ENCODE measurements at regions not wholly inside any gene's neighbourhood (a gene's known extent, or its start where the extent isn't known, plus 50 kb on each side); places are given as distances from the start of the nearest gene placed in this dataset.

DNA sequence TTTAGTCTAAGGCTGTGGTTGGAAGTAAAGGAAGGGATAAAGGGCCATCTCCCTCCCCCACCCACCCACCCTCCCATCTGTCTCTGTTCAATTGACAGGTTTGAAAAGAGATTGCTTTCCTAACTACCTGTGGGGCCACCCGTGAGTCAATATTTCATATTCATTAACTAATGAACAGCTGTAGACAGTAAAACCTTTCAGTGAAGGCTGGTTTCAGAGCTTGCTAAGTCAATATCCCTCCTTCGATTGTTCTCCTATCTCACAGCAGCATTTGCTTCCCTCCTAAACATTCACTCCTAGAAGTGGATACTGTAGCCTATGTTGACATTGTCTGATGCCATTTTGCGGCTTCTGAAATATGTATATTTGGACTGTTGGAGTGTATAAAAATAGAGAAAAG, 85.9 kb upstream of the SYNPR start:
- no peak overlapping the region for H3K27ac ChIP-seq (ENCODE audit: low read depth, low read length)
- no peak overlapping the region for H2AFZ ChIP-seq (ENCODE audit: low read length)
- H2AK5ac ChIP-seq (ENCODE audit: low read depth, low read length), result no peak overlapping the region
- H3K4me2 ChIP-seq (ENCODE audit: insufficient read depth in 1 of 2, low read depth in 2 of 2, low read length in 2 of 2), result no peak overlapping the region
- no peak overlapping the region for H2BK120ac ChIP-seq (replicated peaks; ENCODE audit: low read depth, low read length)
- ChIA-PET CTCF (ENCODE audit: partially characterized antibody) (interaction anchor here (0.6 to 5.2 kb wide), 4 partner anchors 116 to 566 kb away, joined by 3 to 60 read pairs (median 20); partner anchors contain the start of gene CADPS), POLR2A (ENCODE audit: partially characterized antibody) (no interaction called here)
- FAIRE-seq (no peak), DNase-seq (ENCODE audit: low read depth in 1 of 2, low spot score in 2 of 2) (no peak)
- no peak overlapping the region for H3K23ac ChIP-seq (ENCODE audit: insufficient read length)
- H4K20me1 ChIP-seq (replicated peaks in 1 of 2; ENCODE audit: control insufficient read depth in 1 of 2, insufficient read depth in 2 of 2, low read length in 2 of 2), result no peaks in the 10 kb centered on the region
- no peaks in the 10 kb centered on the region for H3K27me3 ChIP-seq (replicated peaks in 1 of 4; ENCODE audit: control insufficient read depth in 3 of 4, extremely low read depth in 1 of 4, insufficient read depth in 3 of 4, low read length in 3 of 4)
- H3K79me2 ChIP-seq (ENCODE audit: control insufficient read depth in 1 of 2, insufficient read depth in 2 of 2, low read length in 2 of 2), result no peaks in the 10 kb centered on the region
- H3K79me1 ChIP-seq (ENCODE audit: low read depth, low read length), result no peaks in the 10 kb centered on the region
- H3K4me3 ChIP-seq (ENCODE audit: extremely low read depth in 1 of 4, insufficient read depth in 2 of 4, low read depth in 3 of 4, low read length in 4 of 4), result no peak overlapping the region
- peaks cover 1% of the 10 kb centered on the region; the same call in 1 of the 2 replicates for H3K23me2 ChIP-seq (ENCODE audit: low read depth, low read length)
- H3K56ac ChIP-seq (replicated peaks; ENCODE audit: insufficient read length, low read depth, low read length), result no peak overlapping the region
- H4K8ac ChIP-seq (ENCODE audit: extremely low read depth, insufficient read depth, low read length), result no peak overlapping the region
- H4K5ac ChIP-seq (ENCODE audit: insufficient read length, low read depth, low read length), result no peak overlapping the region
- no peak overlapping the region for H2BK15ac ChIP-seq (ENCODE audit: low read length)
- no peak overlapping the region for H3K14ac ChIP-seq (ENCODE audit: insufficient read length)
- no peaks in the 10 kb centered on the region for H3K9me3 ChIP-seq (ENCODE audit: insufficient read depth in 2 of 2, low read depth in 1 of 2, low read length in 1 of 2)
- H2BK12ac ChIP-seq (ENCODE audit: low read depth, low read length), result no peak overlapping the region
- no peak overlapping the region for H3K9ac ChIP-seq (replicated peaks in 1 of 4; ENCODE audit: extremely low read depth in 1 of 4, low read depth in 3 of 4, low read length in 3 of 4)
- H2BK5ac ChIP-seq (ENCODE audit: low read depth, low read length), result no peak overlapping the region
- H3K4ac ChIP-seq (replicated peaks; ENCODE audit: insufficient read length, low read depth, low read length), result no peak overlapping the region
- no peak overlapping the region for H2BK20ac ChIP-seq (ENCODE audit: low read length)
- no peaks in the 10 kb centered on the region for H3K36me3 ChIP-seq (ENCODE audit: control insufficient read depth in 2 of 4, insufficient read depth in 4 of 4, low read length in 3 of 4)
- H4K91ac ChIP-seq (replicated peaks; ENCODE audit: insufficient read length, low read length), result no peak overlapping the region
- no peak overlapping the region for H3K18ac ChIP-seq (ENCODE audit: extremely low read depth, low read length)
- 92% methylated on average over 3 of the region's 3 CpGs; no CpG with 5 or more reads in 1 of the 2 experiments for WGBS, 2 experiments (ENCODE audit: extremely low coverage in 1 of 2, insufficient coverage in 1 of 2, insufficient read length in 1 of 2, insufficient replicate concordance in 2 of 2, low coverage in 1 of 2, low lambda C conversion rate in 2 of 2, missing lambda C conversion rate in 1 of 2)
- no peaks in the 10 kb centered on the region for H3K4me1 ChIP-seq (replicated peaks in 1 of 4; ENCODE audit: control insufficient read depth in 3 of 4, insufficient read depth in 4 of 4, low read length in 3 of 4)
- TF ChIP-seq ZNF274 (IDR thresholded peaks at IDR 0.05; ENCODE audit: borderline replicate concordance, extremely low read depth, low read length), result no peak
